ENCODE measurements at regions not wholly inside any gene's neighbourhood (a gene's known extent, or its start where the extent isn't known, plus 50 kb on each side); places are given as distances from the start of the nearest gene placed in this dataset.

- H3K36me3 ChIP-seq = no peaks in the 10 kb centered on the region
- DNase-seq = no peak
- H3K9me3 ChIP-seq = no peaks in the 10 kb centered on the region
- no peaks in the 10 kb centered on the region for H3K27me3 ChIP-seq
- 71 to 74% methylated on average over 2 of the region's 2 CpGs for WGBS, 2 donors
- no peak overlapping the region for H3K4me3 ChIP-seq
- intact Hi-C loops (cut with DNase I) = no loop called here
- no peak for TF ChIP-seq POLR2AphosphoS5 (IDR thresholded peaks at IDR 0.05)
- no peak for TF ChIP-seq EP300 (IDR thresholded peaks at IDR 0.05)
- no peak for TF ChIP-seq POLR2A (IDR thresholded peaks at IDR 0.05)
- TF ChIP-seq CTCF (IDR thresholded peaks at IDR 0.05) = no peak
- H3K4me1 ChIP-seq = no peaks in the 10 kb centered on the region
- H3K27ac ChIP-seq = no peak overlapping the region
Measured at GRCh38 chr16:65172356-65172755, 50.5 kb upstream of the CDH11 start.

Small RNA genes lying in the stretch of these regions (small RNA-seq; reads per million reads assigned to genes)
- gene AC025281.1 = 0 reads per million in 3 donors
- gene RNA5SP428 = 0 to 0.07 (median 0) reads per million in 3 donors
